ENCODE measurements at regions not wholly inside any gene's neighbourhood (a gene's known extent, or its start where the extent isn't known, plus 50 kb on each side); places are given as distances from the start of the nearest gene placed in this dataset.

- DNase-seq (ENCODE audit: low spot score), result no peak
These were observed 68.6 kb upstream of the FOXA2 start for GRCh38 chr20:22652681-22653588.

DNA sequence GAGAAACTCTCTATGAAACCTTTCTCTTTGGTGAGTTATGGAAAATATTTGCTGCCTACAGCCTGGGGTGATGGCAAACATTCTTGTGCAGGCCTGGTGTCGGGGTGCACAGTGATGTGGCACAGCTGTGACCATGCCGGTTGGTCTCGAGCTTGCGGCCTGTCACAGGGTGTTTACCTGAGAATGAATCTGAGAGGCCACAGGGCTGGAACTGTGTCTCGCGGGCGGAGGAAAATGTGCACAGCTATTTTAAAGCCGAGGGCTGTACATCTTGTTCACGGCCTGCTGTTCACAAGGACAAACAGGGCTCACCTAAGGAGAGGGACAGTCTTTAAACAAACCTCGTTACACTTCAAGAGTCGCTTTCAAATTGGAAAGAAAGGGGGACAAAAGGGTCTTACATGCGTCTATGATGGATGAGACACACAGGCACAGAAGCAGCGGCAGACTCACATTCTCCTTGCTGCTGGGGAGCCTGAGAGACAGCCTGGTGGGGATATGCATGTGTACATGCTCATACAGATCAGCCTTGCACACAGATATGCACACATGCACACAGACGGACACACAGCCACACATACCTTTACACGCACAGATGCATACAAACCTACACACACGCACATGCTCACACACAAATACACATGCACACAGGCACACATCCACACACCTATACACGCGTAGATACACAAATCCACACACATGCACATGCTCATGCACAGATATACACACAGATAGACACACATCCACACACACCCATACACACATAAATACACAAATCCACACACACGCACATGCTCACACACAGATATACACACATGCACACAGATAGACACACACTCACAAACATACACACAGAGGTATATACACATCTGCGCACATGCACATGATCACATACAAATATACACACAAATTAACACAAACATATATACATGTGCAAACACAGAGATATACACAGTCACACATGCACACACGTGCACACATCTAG lies 69.6 kb upstream of the FOXA2 start:
- no peak for DNase-seq (ENCODE audit: low spot score)

DNA sequence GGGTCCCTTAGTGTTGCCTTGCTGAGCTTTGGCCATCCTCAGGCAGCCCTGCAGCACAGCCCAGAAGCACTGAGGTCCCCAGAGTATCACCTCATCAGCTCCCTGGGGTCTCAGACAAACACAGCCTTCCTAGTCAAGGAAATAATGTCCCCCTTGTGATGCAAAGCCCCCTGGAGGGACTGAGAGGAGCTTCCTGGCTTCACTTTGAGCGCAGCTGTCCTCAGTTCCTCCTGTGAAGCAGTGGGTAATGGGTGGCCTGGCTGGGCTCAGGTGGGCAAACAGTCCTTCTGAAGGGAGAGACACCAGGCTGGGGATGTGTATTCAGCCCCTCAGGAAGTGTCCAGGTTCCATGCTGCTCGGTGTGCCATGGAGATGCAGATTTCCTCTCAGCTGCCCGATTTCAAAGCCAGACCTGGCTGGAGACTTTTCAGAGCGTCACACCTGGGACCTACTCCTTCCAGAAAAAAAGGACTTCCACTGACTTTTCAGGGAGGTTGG lies 79.2 kb upstream of the FOXA2 start:
- DNase-seq (ENCODE audit: low spot score), result no peak

DNA sequence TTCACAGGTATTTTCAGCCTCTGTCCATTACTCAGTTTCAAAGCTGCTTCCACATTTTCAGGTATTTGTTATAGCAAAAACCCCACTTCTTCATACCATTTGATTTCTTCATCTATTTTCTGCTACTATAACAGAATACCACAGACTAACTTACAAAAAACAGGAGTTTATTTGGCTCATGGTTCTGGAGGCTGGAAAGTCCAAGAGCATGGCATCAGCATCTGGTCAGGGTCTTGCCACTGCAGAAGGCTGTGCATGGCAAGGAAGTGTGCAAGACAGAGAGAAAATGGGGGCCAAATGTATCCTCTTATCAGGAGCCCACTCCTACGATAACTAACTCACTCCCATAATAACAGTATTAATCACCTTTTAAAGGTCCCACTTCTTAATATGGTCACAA lies 82.8 kb upstream of the FOXA2 start:
- no peak for DNase-seq (ENCODE audit: low spot score)

- no peak for DNase-seq (ENCODE audit: low spot score)
These were observed 87.8 kb upstream of the FOXA2 start for GRCh38 chr20:22672191-22672590.

GRCh38 chr20:22673467-22673866 lies 89.1 kb upstream of the FOXA2 start:
- no peak for DNase-seq (ENCODE audit: low spot score)

GRCh38 chr20:22675341-22675740 lies 91.0 kb upstream of the FOXA2 start:
- DNase-seq (ENCODE audit: low spot score), result no peak

GRCh38 chr20:22678678-22679077 lies 94.3 kb upstream of the FOXA2 start:
- DNase-seq (ENCODE audit: low spot score), result no peak

DNA sequence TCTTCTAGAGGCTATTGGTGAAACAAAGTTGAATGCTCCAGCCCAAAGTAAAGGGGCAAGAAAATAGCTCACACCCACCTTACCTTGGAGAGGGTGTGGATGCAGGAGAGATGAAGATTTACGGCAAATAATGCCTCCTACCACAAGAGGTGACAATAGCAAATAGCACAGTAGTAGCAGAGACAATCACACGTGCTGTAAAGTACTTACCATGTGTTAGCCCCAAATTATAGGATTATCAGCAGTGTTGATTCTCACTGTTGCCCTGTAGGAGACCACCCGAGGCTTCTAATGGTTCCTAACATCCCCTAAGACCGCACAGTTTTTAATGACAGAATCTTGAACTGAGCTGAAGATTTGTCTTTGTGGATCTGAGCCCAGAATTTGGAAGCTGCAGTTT lies 94.8 kb upstream of the FOXA2 start:
- no peak for DNase-seq (ENCODE audit: low spot score)

GRCh38 chr20:22680031-22680740 lies 95.8 kb upstream of the FOXA2 start:
- no peak for DNase-seq (ENCODE audit: low spot score)

DNA sequence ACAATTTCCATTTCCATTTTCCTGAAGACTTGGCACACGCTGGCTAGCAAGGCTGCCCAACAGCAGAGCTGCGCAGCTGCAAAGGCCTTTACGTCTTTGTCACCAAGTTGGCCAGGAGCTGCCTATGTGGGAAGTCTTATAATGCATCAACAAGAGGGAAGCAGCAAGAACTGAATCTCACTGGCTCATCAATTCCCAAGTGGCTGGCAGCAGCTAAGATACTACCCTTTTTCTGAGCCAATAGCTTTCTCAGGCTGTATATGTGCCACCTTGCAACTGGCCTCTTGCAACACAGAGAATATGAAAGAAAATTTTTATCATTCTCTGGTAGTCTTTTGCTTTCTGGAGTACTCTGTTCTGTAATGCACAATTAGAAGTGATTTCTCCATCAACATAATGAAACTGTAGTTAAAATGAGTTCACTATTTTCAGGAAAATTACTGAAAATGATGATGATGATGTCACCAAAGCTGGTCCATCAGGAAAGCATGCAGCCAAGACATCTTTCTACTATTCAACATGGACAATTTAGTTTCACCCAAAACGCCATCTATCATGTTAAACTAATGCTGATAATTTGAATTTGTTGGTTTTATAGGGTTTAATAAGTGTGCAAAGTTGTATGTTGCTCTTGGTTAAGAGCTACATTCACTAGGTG lies 97.3 kb upstream of the FOXA2 start:
- DNase-seq (ENCODE audit: low spot score), result no peak

DNA sequence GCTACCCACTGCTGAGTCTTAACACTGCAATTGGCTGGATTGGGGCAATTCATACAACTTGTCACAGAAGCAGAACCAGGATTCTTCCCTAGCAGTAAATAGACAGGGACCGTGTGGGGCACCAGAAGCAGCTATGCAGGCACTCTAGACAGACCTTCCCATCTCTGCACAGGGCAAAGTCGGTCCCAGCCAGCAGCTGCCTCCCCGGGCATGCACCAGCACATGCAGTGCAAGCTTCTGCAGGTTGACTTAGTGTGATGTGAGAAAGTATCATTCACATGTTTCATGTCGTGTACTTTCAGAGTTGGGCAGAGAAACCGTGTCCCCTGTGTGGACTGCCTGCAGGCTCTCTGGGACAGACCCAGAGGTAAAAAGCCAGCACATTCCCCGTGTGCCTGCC lies 98.0 kb upstream of the FOXA2 start:
- DNase-seq (ENCODE audit: low spot score), result no peak

DNA sequence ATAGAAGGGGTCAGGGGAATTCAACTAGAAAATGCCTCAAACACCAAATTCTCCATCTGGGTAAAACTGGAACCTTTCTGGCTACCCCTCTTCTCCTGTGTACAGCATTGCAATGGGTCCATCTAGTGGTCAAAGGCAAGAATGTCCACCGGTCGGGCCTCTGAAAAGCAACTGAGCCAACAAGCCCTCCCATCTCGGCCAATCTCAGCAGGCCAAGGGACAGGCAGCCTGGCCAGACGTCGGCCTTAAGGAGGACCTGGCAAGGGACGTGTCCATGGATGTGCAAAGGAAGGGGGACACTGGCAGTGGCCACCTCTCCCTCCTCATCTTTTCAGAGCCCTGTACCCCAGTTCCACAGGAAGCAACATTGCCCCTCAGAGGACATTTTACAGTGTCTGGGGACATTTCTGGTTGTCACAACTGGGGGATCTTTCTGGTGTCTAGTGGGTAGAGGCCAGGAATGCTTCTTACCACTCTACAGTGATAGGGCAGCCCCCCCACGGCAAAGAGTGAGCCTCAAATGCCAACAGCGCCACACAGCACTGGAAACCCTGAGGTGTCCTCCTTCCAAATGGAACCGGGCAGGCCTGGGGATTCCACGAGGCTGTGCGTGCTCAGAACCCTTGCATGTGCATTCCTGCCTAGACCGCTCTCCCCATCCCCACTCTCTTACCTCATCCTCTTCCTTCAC lies 99.8 kb upstream of the FOXA2 start:
- peak; percentile 70 for DNase-seq (ENCODE audit: low spot score)

GRCh38 chr20:22684763-22685443 lies 100.5 kb upstream of the FOXA2 start:
- DNase-seq (ENCODE audit: low spot score), result no peak

DNA sequence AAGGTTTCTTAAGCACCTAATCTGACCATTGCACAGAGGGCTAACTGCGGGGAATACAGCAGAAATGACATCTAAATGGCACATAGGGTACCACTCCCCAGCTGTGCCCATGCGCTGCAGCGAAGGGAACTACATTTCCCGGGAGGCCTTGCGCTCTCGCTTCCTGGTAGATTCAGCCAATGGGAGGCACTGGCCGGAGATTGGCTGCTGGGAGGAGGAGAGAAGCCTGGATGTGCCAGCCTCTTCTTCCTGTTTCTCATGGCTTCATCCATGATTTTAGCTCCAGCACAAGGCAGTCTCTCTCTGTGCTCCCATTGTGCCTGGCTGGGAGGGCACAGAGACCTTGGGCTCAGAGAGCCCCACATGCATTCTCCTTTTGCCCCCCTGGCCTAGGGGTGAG lies 101.7 kb upstream of the FOXA2 start:
- DNase-seq (ENCODE audit: low spot score), result peak; percentile 79

DNA sequence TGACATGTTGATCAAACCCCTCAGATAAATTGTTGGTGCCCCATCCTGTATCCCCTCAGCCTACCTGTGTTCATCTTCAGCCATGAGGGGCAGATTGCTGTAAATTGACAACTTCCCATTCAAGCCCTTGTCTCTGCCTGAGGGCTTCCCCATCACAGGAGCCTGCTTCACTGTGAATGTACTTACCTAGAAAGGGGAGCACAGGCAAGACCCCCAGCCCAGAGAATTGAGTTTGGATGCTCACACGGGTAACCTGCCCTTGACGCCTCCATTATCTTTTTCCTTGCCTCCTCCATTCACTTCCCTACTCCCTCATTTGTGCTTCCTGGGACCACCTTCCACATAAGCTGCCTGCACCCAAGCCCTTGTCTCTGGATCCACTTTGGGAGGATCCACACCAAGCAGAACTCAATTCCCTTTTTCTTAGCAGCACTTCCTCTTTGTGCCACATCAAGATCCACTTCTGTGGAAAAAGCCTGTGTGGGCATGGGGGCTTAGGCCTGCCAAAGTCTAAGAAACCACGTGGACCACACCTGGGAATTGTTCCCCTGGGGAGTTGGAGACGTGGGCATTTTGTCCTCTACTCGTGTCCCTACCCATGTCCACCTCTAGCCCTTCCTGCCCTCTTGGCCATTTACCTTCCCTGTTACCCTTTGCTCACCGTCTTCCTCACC lies 103.4 kb upstream of the FOXA2 start:
- no peak for DNase-seq (ENCODE audit: low spot score)

DNA sequence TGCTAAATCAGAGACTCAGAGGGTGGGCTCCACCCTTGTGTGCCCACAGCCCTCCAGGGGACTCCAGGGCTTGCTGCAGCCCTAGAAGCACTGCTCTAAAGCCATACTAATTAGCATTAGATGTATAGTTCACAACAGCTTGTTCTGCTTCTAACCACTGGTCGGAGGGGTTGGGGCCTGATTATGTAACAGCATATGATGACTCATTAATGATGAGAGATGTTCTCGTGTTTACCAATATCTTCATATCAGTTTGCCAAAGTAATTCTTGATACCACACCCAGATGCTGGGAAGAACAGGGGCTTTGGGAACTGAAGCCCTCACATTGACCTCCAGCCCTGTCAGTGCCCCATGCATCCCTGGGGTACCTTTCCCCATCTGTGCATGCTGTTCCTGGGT lies 104.1 kb upstream of the FOXA2 start:
- no peak for DNase-seq (ENCODE audit: low spot score)

GRCh38 chr20:22689266-22689665 lies 104.9 kb upstream of the FOXA2 start:
- DNase-seq (ENCODE audit: low spot score), result no peak

DNA sequence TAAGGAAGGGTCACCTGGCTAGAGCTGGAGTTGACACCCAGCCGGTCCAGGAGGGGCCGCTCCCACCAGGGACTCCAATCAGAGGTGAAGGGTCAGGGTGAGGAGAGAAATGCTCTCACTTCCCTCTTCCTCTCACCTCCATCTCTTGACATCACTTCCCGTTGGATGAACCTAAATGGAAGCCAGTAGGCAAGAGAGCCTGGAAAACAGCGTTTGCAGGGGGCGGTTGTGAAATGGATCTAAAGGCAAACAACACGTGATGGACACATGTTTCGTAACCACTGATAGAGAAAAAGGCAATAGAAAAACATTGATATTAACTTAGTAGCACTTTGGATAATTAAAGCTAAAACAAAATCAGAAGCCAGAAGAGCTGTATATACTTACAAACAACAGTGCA lies 105.6 kb upstream of the FOXA2 start:
- no peak for DNase-seq (ENCODE audit: low spot score)

Measured in COLO829 (cell line).